G401.6 (cell line): ENCODE measurements at regions not wholly inside any gene's neighbourhood (a gene's known extent, or its start where the extent isn't known, plus 50 kb on each side); places are given as distances from the start of the nearest gene placed in this dataset.
"Not testable (repeated sequence)": the region's sequence is repeated elsewhere in the genome, so short reads cannot be mapped to it uniquely, and the experiment has no call there.

Experiments used
- FAIRE-seq: peaks from 2 replicates; lab custom pipeline; 2012; peaks lifted over from hg19 to GRCh38; lab: Jason Lieb, UNC

- FAIRE-seq = no peak
These were observed 740.7 kb downstream of the CDH18 start for GRCh38 chr5:19247302-19247701.

DNA sequence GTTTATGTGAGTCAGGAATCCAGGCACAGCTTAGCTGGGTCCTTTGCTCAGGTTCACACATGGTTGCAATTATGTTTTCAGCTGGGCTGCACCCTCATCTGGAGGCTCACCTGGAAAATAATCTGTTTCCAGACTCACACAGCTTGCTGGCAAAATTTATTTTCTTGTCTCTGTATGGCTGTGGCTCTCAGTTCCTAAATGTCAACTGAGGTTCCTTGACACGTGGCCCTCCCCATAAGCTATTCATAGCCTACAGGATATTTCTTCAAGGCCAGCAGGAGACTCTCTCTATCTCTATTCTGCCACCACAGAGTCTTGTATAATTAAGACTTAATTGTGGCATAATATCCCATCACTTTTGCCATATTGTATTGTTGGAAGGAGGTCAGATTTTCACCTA is 732.0 kb downstream of the CDH18 start:
- FAIRE-seq = no peak

- FAIRE-seq = no peak
These were observed 729.3 kb downstream of the CDH18 start for GRCh38 chr5:19258686-19259085.

DNA sequence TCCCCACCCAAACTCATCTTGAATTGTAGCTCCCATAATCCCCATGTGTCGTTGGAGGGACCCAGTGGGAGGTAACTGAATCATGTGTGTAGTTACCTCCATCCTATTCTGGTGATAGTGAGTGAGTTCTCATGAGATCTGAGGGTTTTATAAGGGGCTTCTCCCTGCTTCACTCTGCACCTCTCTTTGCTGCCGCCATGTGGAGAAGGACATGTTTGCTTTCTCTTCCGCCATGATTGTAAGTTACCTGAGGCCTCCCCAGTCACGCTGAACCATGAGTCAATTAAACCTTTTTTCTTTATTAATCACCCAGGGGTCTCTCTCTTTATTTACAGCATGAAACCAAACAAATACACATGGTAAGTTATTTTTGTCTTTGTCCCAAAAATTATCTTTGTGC is 726.1 kb downstream of the CDH18 start:
- no peak for FAIRE-seq

DNA sequence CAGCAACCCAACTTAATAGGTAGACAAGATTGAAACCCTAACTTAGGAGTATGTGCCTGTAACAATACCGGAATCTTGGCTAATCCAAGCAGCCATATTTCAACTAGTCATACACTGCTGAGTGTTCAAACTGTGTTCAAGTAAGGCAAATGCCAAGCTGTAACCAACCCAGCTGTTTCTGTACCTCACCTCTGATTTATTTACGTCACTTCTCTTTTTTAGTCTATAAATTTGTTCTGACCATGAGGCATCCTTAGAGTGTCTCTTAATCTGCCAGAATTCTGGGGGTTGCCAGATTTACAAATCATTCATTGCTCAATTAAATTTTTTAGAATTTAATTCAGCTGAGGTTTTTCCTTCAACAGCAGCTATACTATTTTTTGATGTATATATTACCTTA is 723.2 kb downstream of the CDH18 start:
- no peak for FAIRE-seq

DNA sequence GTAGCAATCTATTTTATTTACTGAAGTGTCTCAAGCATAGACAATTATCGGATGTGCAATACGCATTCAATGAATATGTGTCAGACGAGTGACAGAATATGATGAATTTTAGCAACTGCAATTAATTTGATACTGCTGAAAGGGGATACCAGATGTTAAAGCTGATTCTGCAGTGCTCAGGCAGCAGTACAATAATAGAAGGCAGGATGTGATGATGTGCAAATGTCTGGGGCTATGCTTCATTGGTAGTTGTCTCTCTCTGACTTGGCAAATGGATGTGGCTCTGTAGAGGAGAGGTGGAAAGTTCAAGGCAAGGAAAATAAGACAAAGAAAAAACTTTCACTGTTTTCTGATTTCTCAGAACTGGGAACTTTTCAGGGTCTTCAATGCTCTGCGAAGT is 721.2 kb downstream of the CDH18 start:
- no peak for FAIRE-seq

DNA sequence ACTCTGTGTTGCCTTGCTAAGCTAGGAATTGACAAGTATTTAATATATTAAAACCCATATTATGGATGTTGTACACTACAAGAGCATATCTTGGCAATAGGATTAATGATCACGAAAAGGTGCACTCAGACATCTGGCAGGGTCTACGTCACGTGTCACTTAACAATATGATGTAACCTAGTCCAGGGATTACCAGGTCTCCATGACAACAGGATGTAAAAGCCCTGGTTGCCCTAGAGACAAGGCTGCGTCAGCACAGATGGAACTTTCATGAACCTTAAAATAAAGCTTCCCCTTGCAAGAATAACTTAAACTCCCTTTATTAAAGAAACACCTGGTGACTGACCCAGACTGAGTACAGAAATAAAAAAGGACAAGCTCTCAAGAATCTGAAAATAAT is 717.8 kb downstream of the CDH18 start:
- no peak for FAIRE-seq

DNA sequence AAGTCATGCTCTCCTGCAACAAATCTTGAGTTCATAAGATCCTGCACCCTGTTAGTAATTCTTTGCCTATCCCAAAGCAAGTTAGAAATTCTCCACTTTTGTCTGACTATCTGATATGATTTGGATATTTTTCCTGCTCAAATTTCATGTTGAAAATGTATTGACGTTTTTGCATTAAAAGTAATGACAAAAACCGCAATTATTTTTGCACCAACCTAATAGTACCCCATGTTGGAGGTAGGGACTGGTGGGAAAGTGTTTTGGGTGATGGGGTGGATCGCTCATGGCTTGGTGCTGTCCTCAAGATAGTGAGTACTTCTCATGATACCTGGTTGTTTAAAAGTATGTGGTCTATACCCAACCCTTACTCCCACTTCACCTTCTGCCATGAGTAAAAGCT is 713.4 kb downstream of the CDH18 start:
- FAIRE-seq = no peak

DNA sequence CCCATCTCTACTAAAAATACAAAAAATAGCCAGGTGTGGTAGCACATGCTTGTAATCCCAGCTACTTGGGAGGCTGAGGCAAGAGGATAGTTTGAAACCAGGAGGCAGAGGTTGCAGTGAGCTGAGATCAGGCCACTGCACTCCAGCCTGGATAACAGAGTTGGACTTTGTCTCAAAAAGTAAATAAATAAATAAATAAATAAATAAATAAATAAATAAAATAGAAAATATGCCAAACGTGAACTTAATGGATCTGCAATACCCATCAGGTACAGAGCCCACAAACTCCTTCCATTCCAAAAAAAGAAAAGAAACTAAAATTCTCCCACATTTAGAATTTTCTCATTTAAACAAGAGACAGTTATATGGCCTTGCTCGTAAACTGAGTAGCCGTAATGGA is 702.7 kb downstream of the CDH18 start:
- no peak for FAIRE-seq

DNA sequence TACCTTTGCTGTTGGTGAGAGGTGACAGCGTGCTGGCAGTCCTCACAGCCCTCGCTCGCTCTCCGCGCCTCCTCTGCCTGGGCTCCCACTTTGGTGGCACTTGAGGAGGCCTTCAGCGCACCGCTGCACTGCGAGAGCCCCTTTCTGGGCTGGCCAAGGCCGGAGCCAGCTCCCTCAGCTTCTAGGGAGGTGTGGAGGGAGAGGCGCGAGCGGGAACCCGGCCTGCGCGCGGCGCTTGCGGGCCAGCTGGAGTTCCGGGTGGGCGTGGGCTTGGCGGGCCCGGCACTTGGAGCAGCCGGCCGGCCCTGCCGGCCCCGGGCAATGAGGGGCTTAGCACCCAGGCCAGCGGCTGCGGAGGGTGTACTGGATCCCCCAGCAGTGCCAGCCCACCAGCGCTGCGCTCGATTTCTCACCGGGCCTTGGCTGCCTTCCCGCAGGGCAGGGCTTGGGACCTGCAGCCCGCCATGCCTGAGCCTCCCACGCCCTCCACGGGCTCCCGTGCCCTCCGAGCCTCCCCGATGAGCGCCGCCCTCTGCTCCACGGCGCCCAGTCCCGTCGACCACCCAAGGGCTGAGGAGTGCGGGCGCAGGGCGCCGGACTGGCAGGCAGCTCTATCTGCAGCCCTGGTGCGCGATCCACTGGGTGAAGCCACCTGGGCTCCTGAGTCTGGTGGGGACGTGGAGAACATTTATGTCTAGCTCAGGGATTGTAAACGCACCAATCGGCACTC is 700.3 kb downstream of the CDH18 start:
- FAIRE-seq = not testable (repeated sequence)

- not testable (repeated sequence) for FAIRE-seq
These were observed 699.7 kb downstream of the CDH18 start for GRCh38 chr5:19288311-19288710.

DNA sequence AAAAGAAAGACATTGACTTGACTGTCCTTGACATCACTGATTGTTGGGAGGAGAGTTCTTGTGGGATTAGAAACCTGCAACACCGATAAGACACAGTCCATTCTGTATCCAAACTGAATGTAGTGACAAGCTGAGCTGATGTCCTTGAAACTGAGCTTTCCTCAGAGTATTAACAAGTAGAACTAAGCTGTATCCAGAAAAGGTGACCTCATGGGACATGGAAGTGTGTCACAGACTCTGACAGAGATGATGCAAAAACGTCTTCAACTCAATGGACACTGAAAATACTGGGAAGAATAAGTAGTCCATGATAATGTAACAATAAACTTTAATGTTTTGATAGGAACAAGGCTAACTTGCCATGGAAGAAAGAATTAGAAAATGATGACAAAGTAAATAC is 690.1 kb downstream of the CDH18 start:
- FAIRE-seq = no peak

DNA sequence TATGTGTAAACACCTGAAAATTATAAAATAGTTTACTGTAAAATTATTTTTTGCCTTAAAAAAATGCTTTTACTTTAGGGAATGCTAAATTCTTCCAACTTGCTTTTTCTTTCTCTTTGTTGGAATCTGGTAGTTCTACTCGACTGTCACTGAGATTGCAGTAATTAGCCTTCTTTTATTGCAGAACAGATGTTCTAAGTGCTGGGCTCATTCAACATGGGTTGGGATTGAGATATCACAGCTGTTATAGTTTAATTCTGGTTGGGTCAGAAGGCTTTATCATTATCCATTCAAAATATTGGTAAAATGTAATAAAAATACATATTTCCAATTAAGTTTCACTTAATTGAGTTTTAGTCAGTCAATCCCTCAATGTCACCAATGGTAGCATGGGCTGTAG is 686.7 kb downstream of the CDH18 start:
- FAIRE-seq = no peak

DNA sequence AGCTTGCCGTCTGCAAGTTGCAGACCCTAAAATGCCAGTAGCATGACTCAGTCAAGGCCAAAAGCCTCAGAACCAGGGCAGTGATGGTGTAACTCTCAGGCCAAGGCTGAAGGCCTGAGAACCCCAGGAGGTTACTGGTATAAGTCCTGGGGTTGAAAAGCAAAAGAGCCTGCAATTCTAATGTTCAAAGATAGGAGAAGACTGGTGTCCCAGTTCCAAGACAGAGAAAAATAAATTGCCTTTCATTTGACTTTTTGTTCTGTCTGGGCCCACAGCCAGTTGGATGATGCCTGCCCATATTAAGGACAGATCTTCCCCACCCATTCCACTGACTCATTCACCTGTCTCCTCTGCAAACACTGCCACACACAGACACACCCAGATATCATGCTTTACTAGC is 673.2 kb downstream of the CDH18 start:
- no peak for FAIRE-seq

DNA sequence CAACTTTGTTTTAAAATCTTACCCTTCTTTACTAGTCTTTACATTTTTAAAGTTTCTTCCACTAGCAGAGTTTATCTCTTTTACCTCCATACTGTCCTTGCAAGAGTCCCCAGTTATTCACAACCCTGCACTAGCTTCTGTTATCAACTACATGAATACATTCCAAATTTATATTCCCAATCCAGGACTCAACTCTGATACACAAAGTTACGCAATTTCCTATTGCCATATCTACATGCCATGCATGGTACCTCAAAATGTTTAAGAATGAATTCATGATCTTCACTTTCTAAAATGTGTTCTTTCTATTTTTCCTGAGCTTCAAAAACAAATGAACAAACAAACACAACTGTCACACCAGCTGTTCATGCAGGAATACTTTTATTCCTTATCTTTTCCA is 668.7 kb downstream of the CDH18 start:
- FAIRE-seq = no peak

- FAIRE-seq = no peak
These were observed 665.1 kb downstream of the CDH18 start for GRCh38 chr5:19322716-19323485.

DNA sequence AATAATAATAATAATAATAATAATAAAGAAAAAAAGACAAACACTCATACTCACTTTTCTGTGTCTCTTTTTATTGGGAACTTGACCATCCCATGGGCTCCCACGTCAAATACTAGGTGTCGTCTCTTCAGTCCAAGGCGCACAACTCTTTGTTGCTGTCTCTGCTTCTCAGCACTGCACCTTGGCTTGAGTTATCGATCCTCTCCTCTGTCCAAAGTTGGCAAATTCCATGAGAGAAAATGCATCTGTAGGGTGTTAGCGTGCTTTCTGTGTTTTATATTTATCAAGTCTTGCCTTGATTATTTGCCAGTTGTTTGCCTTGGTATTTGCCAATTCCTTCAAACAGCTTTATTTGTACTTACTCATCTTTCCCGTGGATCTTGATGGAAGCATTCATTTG is 653.7 kb downstream of the CDH18 start:
- FAIRE-seq = no peak

GRCh38 chr5:19342942-19343341 is 645.1 kb downstream of the CDH18 start:
- no peak for FAIRE-seq

GRCh38 chr5:19352120-19352519 is 635.9 kb downstream of the CDH18 start:
- no peak for FAIRE-seq

GRCh38 chr5:19369048-19369447 is 619.0 kb downstream of the CDH18 start:
- FAIRE-seq = no peak

DNA sequence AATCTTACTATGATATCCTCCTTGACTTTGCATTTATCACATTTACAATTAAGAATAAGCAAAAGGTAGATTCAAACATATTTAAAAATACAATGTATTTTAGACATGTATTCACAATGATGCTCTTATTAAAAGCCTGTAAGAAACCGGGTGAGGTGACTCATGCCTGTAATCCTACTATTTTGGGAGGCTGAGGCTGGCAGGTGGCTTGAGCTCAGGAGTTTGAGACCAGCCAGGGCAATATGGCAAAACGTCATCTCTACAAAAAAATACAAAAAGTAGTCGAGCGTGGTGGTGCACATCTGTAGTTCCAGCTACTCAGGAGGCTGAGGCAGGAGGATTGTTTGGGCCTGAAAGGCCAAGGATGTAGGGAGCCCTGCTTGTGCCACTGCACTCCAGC is 618.4 kb downstream of the CDH18 start:
- FAIRE-seq = no peak

DNA sequence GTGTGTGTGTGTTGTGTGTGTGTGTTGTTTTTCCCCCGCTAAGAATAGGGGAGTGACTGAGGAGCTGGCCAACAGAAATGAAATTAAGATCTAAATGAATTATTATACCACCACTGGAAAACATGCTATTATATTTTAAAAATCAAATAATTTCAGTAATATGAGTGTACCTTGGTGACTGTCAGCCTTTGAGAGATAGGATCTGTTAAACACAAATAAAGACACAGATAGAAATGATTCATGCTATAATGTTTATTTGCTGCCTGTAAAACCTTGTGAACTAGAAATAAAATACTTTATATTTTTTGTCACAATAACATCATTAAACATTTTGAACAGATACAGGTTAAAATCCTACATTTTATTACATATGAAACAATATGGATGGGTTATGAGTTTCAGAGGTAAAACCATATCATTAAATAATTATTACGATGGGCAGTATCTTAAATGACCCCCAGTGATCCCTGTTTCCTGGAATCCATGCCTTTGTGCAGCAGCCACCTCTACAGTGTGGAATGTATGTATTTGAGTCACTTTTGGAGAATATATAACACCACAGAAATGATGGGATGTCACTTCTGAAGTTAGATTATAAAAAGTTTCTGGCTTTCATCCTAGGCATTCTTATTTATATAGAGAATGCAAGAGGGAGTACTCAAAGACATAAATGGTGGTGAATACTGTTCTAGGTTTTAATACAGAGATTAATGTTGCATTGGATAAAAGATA is 617.2 kb downstream of the CDH18 start:
- FAIRE-seq = no peak

GRCh38 chr5:19388391-19388790 is 599.6 kb downstream of the CDH18 start:
- FAIRE-seq = no peak
